Spleen (tissue), 11 donors: ENCODE measurements at regions not wholly inside any gene's neighbourhood (a gene's known extent, or its start where the extent isn't known, plus 50 kb on each side); places are given as distances from the start of the nearest gene placed in this dataset.

Experiments used
- DNase-seq: peaks from one replicate; pipeline ENCODE4 v3.0.0-alpha.2; 2020
- H3K27ac ChIP-seq, 8 donors: fragments of 200-600 bp; sonication (generic) in 7 of 8; 1 replicate in 4 of 8; 2 replicates in 4 of 8; pipeline versions ENCODE4 v1.5.0 to v1.8.0; 2016 to 2021; ENCODE audit warnings: inconsistent platforms in 4 of 8, mild to moderate bottlenecking in 4 of 8, moderate library complexity in 1 of 8
- H3K27me3 ChIP-seq, 7 donors: fragments of 200-600 bp; sonication (generic) in 6 of 7; replicated peaks in 1 of 7; 1 replicate in 4 of 7; 2 replicates in 3 of 7; pipeline versions ENCODE4 v1.5.0 to v1.8.0; 2016 to 2021; ENCODE audit warnings: inconsistent platforms in 3 of 7, mild to moderate bottlenecking in 1 of 7
- H3K36me3 ChIP-seq, 6 donors: fragments of 200-600 bp; sonication (generic) in 5 of 6; 1 replicate in 4 of 6; 2 replicates in 2 of 6; pipeline versions ENCODE4 v1.5.0 to v1.8.0; 2016 to 2021; ENCODE audit warnings: inconsistent platforms in 2 of 6
- H3K4me1 ChIP-seq, 6 donors: fragments of 200-600 bp; sonication (generic) in 5 of 6; 1 replicate in 3 of 6; 2 replicates in 3 of 6; pipeline versions ENCODE4 v1.5.0 to v1.8.0; 2016 to 2021; ENCODE audit warnings: inconsistent platforms in 3 of 6
- H3K4me3 ChIP-seq, 8 donors: fragments of 200-600 bp; sonication (generic) in 7 of 8; 1 replicate in 4 of 8; 2 replicates in 4 of 8; pipeline versions ENCODE4 v1.5.0 to v1.8.0; 2016 to 2021; ENCODE audit warnings: inconsistent platforms in 4 of 8, mild to moderate bottlenecking in 4 of 8, moderate library complexity in 2 of 8
- H3K9me3 ChIP-seq, 8 donors: fragments of 200-600 bp; sonication (generic) in 7 of 8; 1 replicate in 4 of 8; 2 replicates in 4 of 8; pipeline versions ENCODE4 v1.5.0 to v1.8.0; 2016 to 2021; ENCODE audit warnings: inconsistent platforms in 4 of 8
- CTCF ChIP-seq, 11 experiments: fragments of 200-600 bp in 7 of 11; fragments of 450-650 bp in 4 of 11; sonication (generic) in 4 of 11; IDR thresholded peaks in 8 of 11; conservative IDR thresholded peaks in 3 of 11; 1 replicate in 7 of 11; 2 replicates in 4 of 11; pipeline versions ENCODE4 v1.4.0 to v1.8.0; 2016 to 2021; ENCODE audit warnings: antibody characterized with exemption in 11 of 11, inconsistent platforms in 4 of 11, mild to moderate bottlenecking in 1 of 11
- POLR2A ChIP-seq, 3 donors: fragments of 450-650 bp; IDR thresholded peaks; one replicate each; pipeline ENCODE4 v1.5.1; 2017; ENCODE audit warnings: antibody characterized with exemption in 3 of 3, mild to moderate bottlenecking in 1 of 3
- POLR2AphosphoS5 ChIP-seq, 3 donors: sonication (generic); formaldehyde crosslinking; IDR thresholded peaks; one replicate each; pipeline ENCODE4 v1.5.1; 2017; ENCODE audit warnings: antibody characterized with exemption in 3 of 3
- WGBS, 5 donors: extraction: QIAGEN DNeasy Blood & Tissue Kit in 3 of 5; methylation state at CpG; one replicate each; pipeline versions ENCODE4 v1.1.5 to v1.1.7; 2013 to 2018; 5-methylcytosine and 5-hydroxymethylcytosine counted together
- intact Hi-C: fragments of 100-400 bp; cut with DNase I; formaldehyde crosslinking; loops from one replicate; pipeline ENCODE4 v1.15.0; 2023; ENCODE audit warnings: low total_unique reads
- donor health status: healthy with polysubstance abuse.
- donor health status: DM: no; HTN: no; CAD: no; lungs with moderate emphysema.
- donor health status: DM: no; HTN: no; CAD: no.
- donor health status: Bipolar disorder and iron deficiency.
- donor health status: healthy.
- donor health status: DM: no; HTN: no; CAD: no.
- donor health status: DM: yes; HTN: yes; CAD: no.

- no peak for DNase-seq
- Histone ChIP-seq H3K4me3 (no peak overlapping the region), H3K27me3 (peaks cover 0 to 7% (median 0%) of the 10 kb centered on the region in 7 donors), H3K36me3 (no peaks in the 10 kb centered on the region), H3K9me3 (no peaks in the 10 kb centered on the region), H3K27ac (no peak overlapping the region), H3K4me1 (no peaks in the 10 kb centered on the region)
- no peak for TF ChIP-seq CTCF (IDR thresholded peaks at IDR 0.05 in 8 of 11, conservative IDR thresholded peaks at IDR 0.05 in 3 of 11)
- no peak for TF ChIP-seq POLR2AphosphoS5 (IDR thresholded peaks at IDR 0.05)
- TF ChIP-seq POLR2A (IDR thresholded peaks at IDR 0.05) = no peak
- 74 to 86% (median 77%) methylated on average over 1 of the region's 1 CpG for WGBS, 5 donors
- intact Hi-C loops = no loop called here
Observed at GRCh38 chr5:38154615-38155204, 103.6 kb upstream of the EGFLAM start.

GRCh38 chr5:38151878-38152277, 106.5 kb upstream of the EGFLAM start:
- TF ChIP-seq CTCF (IDR thresholded peaks at IDR 0.05 in 8 of 11, conservative IDR thresholded peaks at IDR 0.05 in 3 of 11) (no peak), POLR2AphosphoS5 (IDR thresholded peaks at IDR 0.05) (no peak), POLR2A (IDR thresholded peaks at IDR 0.05) (no peak)
- Histone ChIP-seq H3K4me3 (no peak overlapping the region), H3K27me3 (peaks cover 0 to 7% (median 0%) of the 10 kb centered on the region in 7 donors), H3K4me1 (no peaks in the 10 kb centered on the region), H3K9me3 (no peaks in the 10 kb centered on the region), H3K27ac (no peak overlapping the region), H3K36me3 (no peaks in the 10 kb centered on the region)
- no peak for DNase-seq
- intact Hi-C loops = no loop called here
- 65 to 82% (median 72%) methylated on average over 2 of the region's 2 CpGs for WGBS, 5 donors

- Histone ChIP-seq H3K9me3 (no peaks in the 10 kb centered on the region), H3K36me3 (no peaks in the 10 kb centered on the region), H3K4me1 (no peaks in the 10 kb centered on the region), H3K4me3 (no peak overlapping the region), H3K27ac (no peak overlapping the region), H3K27me3 (peaks cover 0 to 7% (median 0%) of the 10 kb centered on the region in 7 donors)
- intact Hi-C loops = no loop called here
- no peak for DNase-seq
- TF ChIP-seq POLR2AphosphoS5 (IDR thresholded peaks at IDR 0.05) (no peak), POLR2A (IDR thresholded peaks at IDR 0.05) (no peak), CTCF (IDR thresholded peaks at IDR 0.05 in 8 of 11, conservative IDR thresholded peaks at IDR 0.05 in 3 of 11) (no peak)
Observed at GRCh38 chr5:38149815-38150195, 108.6 kb upstream of the EGFLAM start.

- intact Hi-C loops = no loop called here
- Histone ChIP-seq H3K27me3 (peaks cover 0 to 7% (median 0%) of the 10 kb centered on the region in 7 donors), H3K9me3 (no peaks in the 10 kb centered on the region), H3K36me3 (no peaks in the 10 kb centered on the region), H3K27ac (no peak overlapping the region), H3K4me3 (no peak overlapping the region), H3K4me1 (no peaks in the 10 kb centered on the region)
- 85 to 93% (median 89%) methylated on average over 10 of the region's 10 CpGs for WGBS, 5 donors
- no peak for DNase-seq
- TF ChIP-seq CTCF (IDR thresholded peaks at IDR 0.05 in 8 of 11, conservative IDR thresholded peaks at IDR 0.05 in 3 of 11) = no peak
- no peak for TF ChIP-seq POLR2A (IDR thresholded peaks at IDR 0.05)
- no peak for TF ChIP-seq POLR2AphosphoS5 (IDR thresholded peaks at IDR 0.05)
Observed at GRCh38 chr5:38148021-38148625, 110.2 kb upstream of the EGFLAM start.
